ENCODE measurements at regions not wholly inside any gene's neighbourhood (a gene's known extent, or its start where the extent isn't known, plus 50 kb on each side); places are given as distances from the start of the nearest gene placed in this dataset.

DNA sequence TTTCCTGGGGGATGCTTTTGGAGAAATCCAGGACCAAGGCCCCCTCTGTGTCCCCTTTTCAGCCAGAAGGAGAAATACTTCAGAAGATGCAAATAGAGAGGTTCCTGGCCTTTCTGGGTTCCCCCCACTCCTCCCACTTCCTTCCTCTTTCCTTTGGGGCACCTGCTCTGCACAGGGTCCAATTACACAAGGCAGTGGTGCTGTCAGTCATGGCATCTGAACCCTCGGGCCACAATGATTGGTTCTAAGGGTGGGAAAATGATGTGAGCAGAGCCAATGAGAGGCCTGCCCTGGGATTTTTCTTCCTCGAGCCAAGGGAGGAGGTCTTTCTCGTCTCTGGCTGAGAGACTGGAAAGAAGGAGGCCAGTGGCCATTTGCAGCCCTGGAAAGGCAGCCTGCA lies 282.2 kb downstream of the NPHP4 start:
- no peak overlapping the region for H3K4me3 ChIP-seq (ENCODE audit: control insufficient read depth, low read depth, low read length)
- TF ChIP-seq, protein P1, sequence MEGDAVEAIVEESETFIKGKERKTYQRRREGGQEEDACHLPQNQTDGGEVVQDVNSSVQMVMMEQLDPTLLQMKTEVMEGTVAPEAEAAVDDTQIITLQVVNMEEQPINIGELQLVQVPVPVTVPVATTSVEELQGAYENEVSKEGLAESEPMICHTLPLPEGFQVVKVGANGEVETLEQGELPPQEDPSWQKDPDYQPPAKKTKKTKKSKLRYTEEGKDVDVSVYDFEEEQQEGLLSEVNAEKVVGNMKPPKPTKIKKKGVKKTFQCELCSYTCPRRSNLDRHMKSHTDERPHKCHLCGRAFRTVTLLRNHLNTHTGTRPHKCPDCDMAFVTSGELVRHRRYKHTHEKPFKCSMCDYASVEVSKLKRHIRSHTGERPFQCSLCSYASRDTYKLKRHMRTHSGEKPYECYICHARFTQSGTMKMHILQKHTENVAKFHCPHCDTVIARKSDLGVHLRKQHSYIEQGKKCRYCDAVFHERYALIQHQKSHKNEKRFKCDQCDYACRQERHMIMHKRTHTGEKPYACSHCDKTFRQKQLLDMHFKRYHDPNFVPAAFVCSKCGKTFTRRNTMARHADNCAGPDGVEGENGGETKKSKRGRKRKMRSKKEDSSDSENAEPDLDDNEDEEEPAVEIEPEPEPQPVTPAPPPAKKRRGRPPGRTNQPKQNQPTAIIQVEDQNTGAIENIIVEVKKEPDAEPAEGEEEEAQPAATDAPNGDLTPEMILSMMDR (IDR thresholded peaks at IDR 0.05; ENCODE audit: control insufficient read depth, insufficient read depth, low read depth, low read length, missing control alignments): no peak
- DNase-seq (ENCODE audit: low read depth): no peak

DNA sequence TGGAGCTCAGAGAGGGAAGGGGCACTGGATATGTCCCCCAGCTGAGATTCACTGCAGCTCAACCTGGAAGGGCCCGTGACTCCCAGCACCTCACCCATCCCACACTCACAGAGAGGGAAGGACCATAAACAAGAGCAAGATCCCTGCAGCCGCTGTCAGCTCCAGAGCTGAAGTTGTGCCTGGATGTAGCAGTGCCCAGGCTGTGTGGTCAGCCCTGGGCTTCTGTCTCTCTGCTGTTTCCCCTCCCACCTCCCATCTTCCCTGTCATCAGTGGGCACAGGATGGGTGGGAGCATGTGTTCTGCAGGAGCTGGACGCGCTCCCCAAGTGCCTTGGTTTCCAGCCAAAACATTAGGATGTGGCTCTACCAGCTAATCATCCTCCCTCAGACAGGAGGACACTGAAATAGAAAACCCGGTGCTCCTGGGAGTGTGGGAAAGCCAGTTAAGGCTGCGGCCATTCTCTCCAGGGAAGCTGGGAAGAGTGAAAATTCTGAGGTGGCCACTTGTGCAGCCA lies 282.7 kb downstream of the NPHP4 start:
- TF ChIP-seq, protein P1 (IDR thresholded peaks at IDR 0.05; ENCODE audit: control insufficient read depth, insufficient read depth, low read depth, low read length, missing control alignments): no peak
- H3K4me3 ChIP-seq (ENCODE audit: control insufficient read depth, low read depth, low read length): no peak overlapping the region
- DNase-seq (ENCODE audit: low read depth): no peak

DNA sequence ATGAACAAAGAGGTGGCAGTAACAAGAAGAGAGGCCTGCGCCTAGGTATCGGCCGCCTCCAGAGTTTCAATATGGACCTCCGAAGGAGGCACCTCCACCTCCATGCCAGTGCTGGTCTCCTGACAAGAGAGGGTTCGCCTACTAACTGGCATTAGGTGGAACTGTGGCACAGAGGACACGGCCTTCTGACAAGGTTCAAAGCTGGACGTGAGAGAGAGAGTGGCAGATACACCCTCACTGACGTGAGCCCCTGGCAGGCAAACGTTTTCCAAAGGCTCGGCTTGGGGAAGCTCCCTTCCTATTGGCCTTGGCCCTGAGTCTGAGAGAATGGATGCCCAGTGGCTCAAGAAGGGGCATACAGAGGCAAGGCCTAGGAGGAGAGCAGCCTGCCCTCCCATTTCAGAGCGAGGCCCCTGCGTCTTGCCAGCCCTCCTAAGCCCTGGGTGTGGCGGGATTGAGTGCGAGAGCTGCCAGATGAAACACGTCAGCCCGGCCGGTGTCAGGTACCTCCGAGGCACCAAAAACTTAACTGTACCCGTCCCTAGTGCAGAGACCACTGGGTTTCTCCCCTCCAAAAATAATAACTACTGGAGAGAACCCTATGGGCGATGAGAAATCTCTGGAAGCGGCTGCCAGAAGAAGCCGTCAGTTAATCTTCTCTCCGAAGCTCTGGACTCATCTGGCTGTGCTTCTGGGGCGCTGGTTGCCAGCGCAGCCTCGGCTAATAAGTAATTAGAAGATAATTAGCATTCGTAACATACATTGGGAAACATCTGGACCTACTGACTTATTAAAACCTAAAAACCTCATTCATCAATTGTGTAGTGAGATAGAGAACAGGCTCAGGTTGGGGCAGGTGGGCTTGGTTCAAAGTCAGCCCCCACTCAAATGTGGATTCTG lies 283.6 kb downstream of the NPHP4 start:
- H3K4me3 ChIP-seq (ENCODE audit: control insufficient read depth, low read depth, low read length): no peak overlapping the region
- DNase-seq (ENCODE audit: low read depth): no peak
- TF ChIP-seq, protein P1 (IDR thresholded peaks at IDR 0.05; ENCODE audit: control insufficient read depth, insufficient read depth, low read depth, low read length, missing control alignments): no peak

DNA sequence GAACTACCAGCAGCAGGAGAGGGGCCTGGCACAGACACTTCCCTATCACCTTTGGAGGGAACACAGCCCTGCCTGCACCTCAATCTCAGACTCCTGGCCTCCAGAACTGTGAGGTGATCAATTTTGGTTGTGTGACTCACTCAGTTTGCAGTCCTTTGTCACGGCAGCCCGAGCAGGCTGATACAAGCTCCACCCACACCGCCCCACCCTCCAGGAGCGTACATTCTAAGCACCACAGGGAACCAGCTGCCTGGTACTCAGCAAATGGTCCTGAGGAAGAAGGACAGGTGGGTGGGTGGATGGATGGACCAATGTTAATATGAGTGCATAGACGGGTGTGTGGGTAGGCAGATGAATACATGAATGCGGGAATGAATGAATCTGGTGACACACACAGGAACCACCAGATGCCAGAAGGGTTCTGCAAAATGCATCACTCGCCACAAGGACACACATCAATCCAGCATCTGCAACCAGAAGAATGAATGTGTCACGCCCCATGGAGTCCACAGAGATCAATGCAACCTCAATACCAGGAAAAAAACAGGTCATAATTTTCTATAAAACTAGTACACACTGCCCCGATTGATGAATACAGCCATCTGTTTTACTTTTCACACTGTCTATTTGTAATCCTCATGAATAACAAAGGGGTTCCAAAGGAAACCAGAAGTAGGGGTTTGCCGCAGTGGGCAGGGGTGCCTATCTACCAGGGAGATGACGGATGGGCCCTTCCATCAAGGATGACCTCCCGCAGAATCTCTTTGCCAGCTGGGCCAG lies 284.5 kb downstream of the NPHP4 start:
- TF ChIP-seq, protein P1 (IDR thresholded peaks at IDR 0.05; ENCODE audit: control insufficient read depth, insufficient read depth, low read depth, low read length, missing control alignments): no peak
- no peak overlapping the region for H3K4me3 ChIP-seq (ENCODE audit: control insufficient read depth, low read depth, low read length)
- DNase-seq (ENCODE audit: low read depth): no peak

DNA sequence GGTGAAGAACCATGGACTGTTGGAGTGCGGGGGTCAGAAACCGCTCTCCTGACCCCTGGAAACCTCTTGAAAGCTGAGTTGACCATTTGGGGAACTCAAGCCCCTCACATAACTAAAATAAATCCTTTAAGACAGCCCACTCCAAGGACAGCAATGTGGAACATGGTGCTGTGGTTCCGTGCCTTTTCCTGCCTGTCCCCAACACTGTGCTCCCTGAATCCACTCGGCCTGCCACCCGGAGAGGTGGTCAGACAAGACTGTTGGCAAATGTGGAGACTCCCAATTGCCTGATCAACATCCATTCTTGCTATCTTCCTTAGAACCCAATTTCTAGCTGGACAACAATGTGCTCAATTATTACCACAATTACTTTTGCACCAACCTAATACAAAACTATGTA lies 286.0 kb downstream of the NPHP4 start:
- no peak for DNase-seq (ENCODE audit: low read depth)
- no peak overlapping the region for H3K4me3 ChIP-seq (ENCODE audit: control insufficient read depth, low read depth, low read length)
- TF ChIP-seq, protein P1 (IDR thresholded peaks at IDR 0.05; ENCODE audit: control insufficient read depth, insufficient read depth, low read depth, low read length, missing control alignments): no peak

DNA sequence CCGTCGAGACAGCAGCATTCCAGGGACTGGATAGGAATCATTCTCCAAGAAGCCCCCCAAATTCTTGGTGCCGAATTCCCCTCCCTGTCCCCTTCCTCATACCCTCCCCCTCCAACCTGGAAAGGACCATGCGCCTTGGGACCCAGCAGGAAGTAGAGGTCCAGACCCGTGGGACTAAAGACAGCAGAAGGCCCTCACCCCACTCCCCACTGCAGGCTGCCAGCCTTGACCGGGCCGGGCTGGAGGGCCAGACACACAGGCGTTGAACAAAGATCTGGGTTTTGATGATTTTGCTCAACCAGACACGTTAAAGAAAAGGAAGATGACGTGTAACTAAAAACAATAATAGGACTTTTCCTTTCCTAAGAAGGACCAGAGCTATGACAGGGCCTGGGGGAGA lies 286.5 kb downstream of the NPHP4 start:
- TF ChIP-seq, protein P1 (IDR thresholded peaks at IDR 0.05; ENCODE audit: control insufficient read depth, insufficient read depth, low read depth, low read length, missing control alignments): no peak
- DNase-seq (ENCODE audit: low read depth): no peak
- no peak overlapping the region for H3K4me3 ChIP-seq (ENCODE audit: control insufficient read depth, low read depth, low read length)
